Fibroblast of peridontal ligament (primary cell): ENCODE measurements at regions not wholly inside any gene's neighbourhood (a gene's known extent, or its start where the extent isn't known, plus 50 kb on each side); places are given as distances from the start of the nearest gene placed in this dataset.
"Not testable (repeated sequence)": the region's sequence is repeated elsewhere in the genome, so short reads cannot be mapped to it uniquely, and the experiment has no call there.

Source experiments
- DNase-seq: peaks from one replicate; pipeline ENCODE4 v3.0.0-alpha.2; 2010; ENCODE audit errors: extremely low read depth

- not testable (repeated sequence) for DNase-seq
Measured at GRCh38 chrX:3935196-3935595, 221.7 kb upstream of the PRKX start.

GRCh38 chrX:3920424-3921017, 207.1 kb upstream of the PRKX start:
- not testable (repeated sequence) for DNase-seq

- DNase-seq, result not testable (repeated sequence)
Measured at GRCh38 chrX:3919668-3920423, 206.4 kb upstream of the PRKX start.

- DNase-seq, result not testable (repeated sequence)
Measured at GRCh38 chrX:3914813-3915212, 201.4 kb upstream of the PRKX start.

DNA sequence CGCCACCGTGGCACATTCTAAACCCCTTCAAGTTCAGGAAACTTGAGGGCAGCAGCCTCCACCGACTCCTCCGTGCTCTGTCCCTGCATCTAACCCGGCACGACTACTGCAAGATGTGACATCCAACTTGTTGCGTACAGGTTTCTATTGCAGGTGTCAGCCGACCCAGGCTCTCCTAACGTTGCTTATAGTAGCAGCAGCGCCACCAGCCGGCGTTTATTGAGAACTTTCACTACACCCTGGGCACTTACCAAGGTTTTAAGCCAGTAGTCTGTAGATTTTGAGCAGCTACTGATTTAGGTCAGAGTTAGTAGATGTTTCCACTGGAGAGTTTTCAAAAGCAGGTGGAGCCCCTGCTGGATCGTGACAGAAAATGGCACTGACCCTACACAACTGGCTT, 200.6 kb upstream of the PRKX start:
- not testable (repeated sequence) for DNase-seq

- DNase-seq, result not testable (repeated sequence)
Measured at GRCh38 chrX:3911012-3911411, 197.6 kb upstream of the PRKX start.

DNA sequence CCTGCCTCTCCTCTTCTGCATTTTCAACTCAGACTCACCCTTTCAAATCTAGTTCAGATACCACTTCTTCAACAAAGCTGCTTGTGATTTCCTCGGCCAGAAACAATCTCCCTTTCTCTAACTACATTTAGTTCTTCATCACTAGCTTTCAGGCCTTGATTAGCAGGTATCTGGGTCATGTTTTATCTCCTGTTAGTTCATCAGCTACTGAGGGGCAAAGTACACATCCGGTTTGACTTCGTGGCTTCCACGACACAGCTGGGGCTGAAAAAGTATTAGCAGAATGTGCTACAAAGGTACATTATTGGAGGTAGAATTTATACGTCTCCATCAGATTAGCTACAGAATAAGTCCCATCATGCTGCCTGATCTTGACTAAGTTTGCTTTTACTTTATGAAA, 197.2 kb upstream of the PRKX start:
- DNase-seq, result not testable (repeated sequence)

GRCh38 chrX:3905522-3906258, 192.2 kb upstream of the PRKX start:
- DNase-seq, result not testable (repeated sequence)

GRCh38 chrX:3902222-3902621, 188.8 kb upstream of the PRKX start:
- DNase-seq, result not testable (repeated sequence)

GRCh38 chrX:3896755-3897154, 183.3 kb upstream of the PRKX start:
- not testable (repeated sequence) for DNase-seq

GRCh38 chrX:3882553-3882920, 169.1 kb upstream of the PRKX start:
- not testable (repeated sequence) for DNase-seq

DNA sequence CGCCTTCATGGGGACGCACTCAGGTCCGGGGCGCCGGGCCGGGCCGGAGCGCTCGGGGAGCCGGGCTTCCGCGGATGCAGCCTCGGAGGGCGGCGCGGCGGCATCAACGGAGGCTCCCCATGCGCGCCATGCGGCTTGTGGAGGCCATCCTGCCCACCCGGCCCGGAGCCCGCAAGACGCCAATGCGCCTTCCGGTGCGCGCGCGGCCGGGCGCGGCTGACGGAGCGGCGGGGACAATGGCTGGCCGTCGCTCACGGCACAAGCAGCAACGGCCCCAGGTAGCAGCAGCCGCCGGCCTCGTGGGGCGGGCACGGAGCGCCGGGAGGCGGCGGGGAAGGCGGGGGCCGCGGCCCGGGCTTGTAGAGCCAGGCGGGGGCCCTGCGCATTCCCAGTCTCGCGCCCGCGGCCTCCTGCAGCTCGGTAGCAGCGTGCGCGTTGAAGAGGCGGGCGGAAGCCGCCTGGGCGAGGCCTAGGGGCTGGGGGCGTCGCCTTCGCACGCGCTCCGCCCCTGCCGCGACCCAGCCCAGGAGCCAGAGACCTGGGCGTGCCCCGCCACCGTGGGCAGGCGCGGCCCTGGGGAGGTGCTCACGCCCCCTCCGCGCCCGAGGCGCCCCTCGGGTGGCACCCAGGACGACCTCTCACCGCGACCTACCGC, 168.6 kb upstream of the PRKX start:
- not testable (repeated sequence) for DNase-seq

GRCh38 chrX:3881255-3881895, 167.9 kb upstream of the PRKX start:
- DNase-seq, result not testable (repeated sequence)

GRCh38 chrX:3876393-3876792, 162.9 kb upstream of the PRKX start:
- DNase-seq, result not testable (repeated sequence)

- DNase-seq, result not testable (repeated sequence)
Measured at GRCh38 chrX:3875638-3876037, 162.2 kb upstream of the PRKX start.

DNA sequence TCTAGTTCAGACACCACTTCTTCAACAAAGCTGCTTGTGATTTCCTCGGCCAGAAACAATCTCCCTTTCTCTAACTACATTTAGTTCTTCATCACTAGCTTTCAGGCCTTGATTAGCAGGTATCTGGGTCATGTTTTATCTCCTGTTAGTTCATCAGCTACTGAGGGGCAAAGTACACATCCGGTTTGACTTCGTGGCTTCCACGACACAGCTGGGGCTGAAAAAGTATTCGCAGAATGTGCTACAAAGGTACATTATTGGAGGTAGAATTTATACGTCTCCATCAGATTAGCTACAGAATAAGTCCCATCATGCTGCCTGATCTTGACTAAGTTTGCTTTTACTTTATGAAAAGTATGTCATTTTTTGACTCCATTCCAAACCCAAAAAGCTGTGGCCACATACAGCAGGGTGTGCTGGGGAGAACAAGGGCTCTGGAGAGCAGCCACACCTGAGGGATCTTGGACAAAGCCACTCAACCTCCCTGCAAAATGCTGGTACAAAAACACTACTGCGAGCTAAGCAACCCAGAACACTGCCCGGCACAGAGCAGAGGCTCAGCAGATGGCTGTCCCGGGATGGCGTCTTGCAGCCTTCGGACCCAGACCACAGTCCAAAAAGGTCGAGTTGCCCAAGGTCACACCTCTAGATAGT, 158.9 kb upstream of the PRKX start:
- DNase-seq, result not testable (repeated sequence)

DNA sequence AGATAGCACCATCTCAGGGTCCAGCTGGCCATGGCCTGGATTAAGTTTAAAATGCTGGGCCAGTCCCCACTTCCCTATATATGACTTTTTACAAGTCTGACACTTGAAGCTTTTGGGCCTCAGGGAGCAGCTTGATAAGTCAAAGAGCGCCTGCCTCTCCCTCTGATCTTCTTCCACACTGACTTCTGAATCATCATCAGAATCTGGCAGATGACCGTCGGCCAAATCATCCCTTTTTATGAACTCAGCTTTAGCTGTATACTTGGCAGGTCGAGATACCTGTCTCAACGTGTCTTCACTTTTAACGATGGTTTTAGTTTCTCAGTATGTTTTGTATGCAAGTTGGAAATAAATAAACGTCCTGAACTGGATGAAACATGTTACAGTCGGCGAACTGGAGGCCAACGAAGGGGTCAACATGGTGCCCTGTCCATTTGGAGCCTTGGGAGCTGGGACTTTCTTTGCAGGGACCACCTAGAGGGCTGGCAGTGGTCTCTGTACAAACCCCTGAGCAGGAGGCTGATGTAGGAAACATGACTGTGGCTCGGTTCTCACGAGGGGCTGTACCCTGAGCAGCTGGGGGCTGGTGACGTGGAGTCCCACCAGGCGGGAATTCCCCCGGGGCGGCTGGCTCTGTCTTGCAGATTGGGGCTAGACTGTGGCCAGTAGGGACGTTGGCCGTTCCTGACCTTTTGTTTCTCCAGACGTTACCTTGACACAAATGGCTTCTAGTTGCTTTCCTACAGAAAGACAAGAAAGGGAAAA, 153.8 kb upstream of the PRKX start:
- DNase-seq, result not testable (repeated sequence)

GRCh38 chrX:3858332-3858731, 144.9 kb upstream of the PRKX start:
- DNase-seq, result not testable (repeated sequence)

DNA sequence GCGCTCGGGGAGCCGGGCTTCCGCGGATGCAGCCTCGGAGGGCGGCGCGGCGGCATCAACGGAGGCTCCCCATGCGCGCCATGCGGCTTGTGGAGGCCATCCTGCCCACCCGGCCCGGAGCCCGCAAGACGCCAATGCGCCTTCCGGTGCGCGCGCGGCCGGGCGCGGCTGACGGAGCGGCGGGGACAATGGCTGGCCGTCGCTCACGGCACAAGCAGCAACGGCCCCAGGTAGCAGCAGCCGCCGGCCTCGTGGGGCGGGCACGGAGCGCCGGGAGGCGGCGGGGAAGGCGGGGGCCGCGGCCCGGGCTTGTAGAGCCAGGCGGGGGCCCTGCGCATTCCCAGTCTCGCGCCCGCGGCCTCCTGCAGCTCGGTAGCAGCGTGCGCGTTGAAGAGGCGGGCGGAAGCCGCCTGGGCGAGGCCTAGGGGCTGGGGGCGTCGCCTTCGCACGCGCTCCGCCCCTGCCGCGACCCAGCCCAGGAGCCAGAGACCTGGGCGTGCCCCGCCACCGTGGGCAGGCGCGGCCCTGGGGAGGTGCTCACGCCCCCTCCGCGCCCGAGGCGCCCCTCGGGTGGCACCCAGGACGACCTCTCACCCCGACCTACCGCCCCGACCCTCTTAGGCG, 130.2 kb upstream of the PRKX start:
- DNase-seq, result not testable (repeated sequence)
